ENCODE measurements at regions not wholly inside any gene's neighbourhood (a gene's known extent, or its start where the extent isn't known, plus 50 kb on each side); places are given as distances from the start of the nearest gene placed in this dataset.

GRCh38 chr7:67604461-67605386 is 608.1 kb downstream of the TYW1 start:
- POLR2A ChIA-PET, result no interaction called here
- Histone ChIP-seq H3K4me3 (ENCODE audit: low read depth, low read length) (no peak overlapping the region), H3K9me3 (ENCODE audit: control insufficient read depth, insufficient read depth, low read depth, low read length) (no peaks in the 10 kb centered on the region), H3K4me1 (ENCODE audit: control insufficient read depth, insufficient read depth, low read length) (no peaks in the 10 kb centered on the region), H3K36me3 (ENCODE audit: control insufficient read depth in 2 of 2, insufficient read depth in 1 of 2, low read length in 2 of 2) (no peaks in the 10 kb centered on the region), H3K27ac (ENCODE audit: extremely low read depth, low read depth, low read length) (no peak overlapping the region)
- TF ChIP-seq ZSCAN4 (tag by site-specific recombination; IDR thresholded peaks at IDR 0.05), result no peak
- no peak for TF ChIP-seq ZSCAN23 (tag by site-specific recombination; IDR thresholded peaks at IDR 0.05)
- peak; percentile 95; the same call in 1 of the 2 replicates for TF ChIP-seq TRIM28 (IDR thresholded peaks at IDR 0.05; ENCODE audit: borderline replicate concordance, low read length)
- no peak for TF ChIP-seq KLF1 (tag by site-specific recombination; IDR thresholded peaks at IDR 0.05)
- TF ChIP-seq BCL11A (tag by site-specific recombination; IDR thresholded peaks at IDR 0.05; ENCODE audit: low read depth), result no peak
- no peak for TF ChIP-seq ZNF280D (tag by site-specific recombination; IDR thresholded peaks at IDR 0.05)
- TF ChIP-seq ZNF223 (tag by site-specific recombination; IDR thresholded peaks at IDR 0.05), result no peak
- no peak for TF ChIP-seq ZBTB26 (tag by site-specific recombination; optimal IDR thresholded peaks at IDR 0.05)
- CTCF ChIA-PET, result interaction anchor here (0.6 kb wide), 1 partner anchor 49 kb away, joined by 5 read pairs; no protein-coding TSS in a partner anchor

- Histone ChIP-seq H3K27ac (ENCODE audit: extremely low read depth, low read depth, low read length) (no peak overlapping the region), H3K4me3 (ENCODE audit: low read depth, low read length) (no peak overlapping the region), H3K9me3 (ENCODE audit: control insufficient read depth, insufficient read depth, low read depth, low read length) (no peaks in the 10 kb centered on the region), H3K36me3 (ENCODE audit: control insufficient read depth in 2 of 2, insufficient read depth in 1 of 2, low read length in 2 of 2) (no peaks in the 10 kb centered on the region), H3K4me1 (ENCODE audit: control insufficient read depth, insufficient read depth, low read length) (no peaks in the 10 kb centered on the region)
- CTCF ChIA-PET, result interaction anchor here (1.0 kb wide), 1 partner anchor 23 kb away, joined by 3 read pairs; no protein-coding TSS in a partner anchor
- POLR2A ChIA-PET, result no interaction called here
- TF ChIP-seq ZNF558 (tag by site-specific recombination; IDR thresholded peaks at IDR 0.05), result no peak
- TF ChIP-seq ZNF473 (tag by site-specific recombination; IDR thresholded peaks at IDR 0.05), result no peak
- TF ChIP-seq ZNF513 (tag by site-specific recombination; IDR thresholded peaks at IDR 0.05), result no peak
- no peak for TF ChIP-seq ZBTB7A (tag by site-specific recombination; IDR thresholded peaks at IDR 0.05; ENCODE audit: low read depth)
- no peak for TF ChIP-seq ZNF596 (tag by site-specific recombination; IDR thresholded peaks at IDR 0.05)
- no peak for TF ChIP-seq FEZF1 (tag by site-specific recombination; IDR thresholded peaks at IDR 0.05)
- no peak for TF ChIP-seq HOXC10 (CRISPR knock-in tag; IDR thresholded peaks at IDR 0.05)
- no peak for TF ChIP-seq ZNF645 (tag by site-specific recombination; IDR thresholded peaks at IDR 0.05)
- no peak for TF ChIP-seq SCRT2 (tag by site-specific recombination; IDR thresholded peaks at IDR 0.05)
- TF ChIP-seq KLF7 (tag by site-specific recombination; IDR thresholded peaks at IDR 0.05; ENCODE audit: borderline replicate concordance), result no peak
- no peak for TF ChIP-seq ZNF837 (tag by site-specific recombination; IDR thresholded peaks at IDR 0.05)
- TF ChIP-seq KLF8 (tag by site-specific recombination; IDR thresholded peaks at IDR 0.05), result no peak
- TF ChIP-seq ZNF121 (tag by site-specific recombination; IDR thresholded peaks at IDR 0.05), result no peak
- TF ChIP-seq ZNF664 (tag by site-specific recombination; IDR thresholded peaks at IDR 0.05), result no peak
- TF ChIP-seq ZBTB17 (tag by site-specific recombination; IDR thresholded peaks at IDR 0.05), result no peak
- no peak for TF ChIP-seq ZNF148 (tag by site-specific recombination; IDR thresholded peaks at IDR 0.05; ENCODE audit: borderline replicate concordance)
Measured at GRCh38 chr7:67608806-67609205, 612.2 kb downstream of the TYW1 start.

Measured in HEK293 (cell line).